ENCODE measurements at regions not wholly inside any gene's neighbourhood (a gene's known extent, or its start where the extent isn't known, plus 50 kb on each side); places are given as distances from the start of the nearest gene placed in this dataset.
"Not testable (repeated sequence)": the region's sequence is repeated elsewhere in the genome, so short reads cannot be mapped to it uniquely, and the experiment has no call there.

DNA sequence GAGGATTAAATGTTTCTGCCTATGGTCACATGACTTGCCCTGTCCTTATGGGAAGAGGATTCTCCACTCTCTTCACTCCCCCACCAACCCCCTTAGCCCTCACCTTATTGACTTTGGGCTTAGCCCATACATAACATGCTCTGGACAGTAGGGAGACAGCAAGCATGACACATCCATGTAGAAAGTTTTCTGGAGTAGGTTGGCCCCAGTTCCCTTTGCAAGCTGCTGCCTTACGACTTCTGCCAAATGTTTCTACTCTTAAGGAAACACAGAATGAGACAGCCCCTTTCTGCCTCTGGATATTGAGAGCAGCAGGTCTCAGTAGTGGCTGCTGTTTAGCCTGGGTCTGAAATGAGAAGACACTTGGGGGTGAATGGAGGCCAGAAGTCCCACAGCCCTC, 282.2 kb downstream of the MAP2K6 start:
- Histone ChIP-seq H3K27me3 (ENCODE audit: control insufficient read depth in 3 of 3, insufficient read depth in 3 of 3, low read length in 3 of 3) (no peaks in the 10 kb centered on the region), H3K9me3 (ENCODE audit: control insufficient read depth in 3 of 3, low read length in 3 of 3) (no peaks in the 10 kb centered on the region), H3K4me1 (ENCODE audit: control insufficient read depth in 3 of 3, insufficient read depth in 3 of 3, low read length in 3 of 3) (peaks cover 0 to 5% (median 3%) of the 10 kb centered on the region in 3 donors), H3K4me3 (ENCODE audit: low read length in 3 of 3) (no peak overlapping the region), H3K27ac (ENCODE audit: low read depth, low read length) (no peak overlapping the region), H3K36me3 (ENCODE audit: control insufficient read depth in 3 of 3, insufficient read depth in 3 of 3, low read length in 3 of 3) (no peaks in the 10 kb centered on the region), H3K9ac (ENCODE audit: low read depth in 1 of 3, low read length in 3 of 3) (no peak overlapping the region)

- not testable (repeated sequence) for H3K27me3 ChIP-seq (ENCODE audit: control insufficient read depth in 3 of 3, insufficient read depth in 3 of 3, low read length in 3 of 3)
Observed at GRCh38 chr17:69698352-69698751, 283.9 kb downstream of the MAP2K6 start.

DNA sequence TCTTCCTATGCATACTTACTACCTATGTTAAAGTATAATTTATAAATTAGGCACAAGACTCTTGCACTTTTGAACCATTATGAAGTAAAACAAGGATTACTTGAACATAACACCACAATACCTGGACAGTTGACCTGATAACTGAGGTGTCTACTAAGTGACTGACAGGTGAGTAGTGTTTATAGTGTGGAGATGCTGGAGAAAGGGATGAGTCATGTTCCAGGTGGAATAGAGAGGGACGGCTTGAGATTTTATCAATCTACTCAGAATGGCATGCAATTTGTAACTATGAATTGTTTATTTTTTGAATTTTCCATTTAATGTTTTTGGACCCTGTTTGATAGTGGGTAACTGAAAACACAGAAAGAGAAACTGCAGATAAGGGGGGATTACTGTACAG, 287.6 kb downstream of the MAP2K6 start:
- Histone ChIP-seq H3K36me3 (ENCODE audit: control insufficient read depth in 3 of 3, insufficient read depth in 3 of 3, low read length in 3 of 3) (no peaks in the 10 kb centered on the region), H3K4me3 (ENCODE audit: low read length in 3 of 3) (no peak overlapping the region), H3K4me1 (ENCODE audit: control insufficient read depth in 3 of 3, insufficient read depth in 3 of 3, low read length in 3 of 3) (no peaks in the 10 kb centered on the region), H3K9ac (ENCODE audit: low read depth in 1 of 3, low read length in 3 of 3) (no peak overlapping the region), H3K27me3 (ENCODE audit: control insufficient read depth in 3 of 3, insufficient read depth in 3 of 3, low read length in 3 of 3) (no peaks in the 10 kb centered on the region), H3K27ac (ENCODE audit: low read depth, low read length) (no peak overlapping the region), H3K9me3 (ENCODE audit: control insufficient read depth in 3 of 3, low read length in 3 of 3) (no peaks in the 10 kb centered on the region)

More at GRCh38 chr17:69698352-69698751, 283.9 kb downstream of the MAP2K6 start:
- H3K4me1 ChIP-seq (ENCODE audit: control insufficient read depth in 3 of 3, insufficient read depth in 3 of 3, low read length in 3 of 3); H3K27ac ChIP-seq (ENCODE audit: low read depth, low read length); H3K4me3 ChIP-seq (ENCODE audit: low read length in 3 of 3); H3K9ac ChIP-seq (ENCODE audit: low read depth in 1 of 3, low read length in 3 of 3); H3K36me3 ChIP-seq (ENCODE audit: control insufficient read depth in 3 of 3, insufficient read depth in 3 of 3, low read length in 3 of 3); H3K9me3 ChIP-seq (ENCODE audit: control insufficient read depth in 3 of 3, low read length in 3 of 3): not testable (repeated sequence)

- Histone ChIP-seq H3K27me3 (ENCODE audit: control insufficient read depth in 3 of 3, insufficient read depth in 3 of 3, low read length in 3 of 3) (no peaks in the 10 kb centered on the region), H3K27ac (ENCODE audit: low read depth, low read length) (no peak overlapping the region), H3K36me3 (ENCODE audit: control insufficient read depth in 3 of 3, insufficient read depth in 3 of 3, low read length in 3 of 3) (no peaks in the 10 kb centered on the region), H3K9ac (ENCODE audit: low read depth in 1 of 3, low read length in 3 of 3) (no peak overlapping the region), H3K9me3 (ENCODE audit: control insufficient read depth in 3 of 3, low read length in 3 of 3) (no peaks in the 10 kb centered on the region), H3K4me1 (ENCODE audit: control insufficient read depth in 3 of 3, insufficient read depth in 3 of 3, low read length in 3 of 3) (no peaks in the 10 kb centered on the region), H3K4me3 (ENCODE audit: low read length in 3 of 3) (no peak overlapping the region)
Observed at GRCh38 chr17:69703751-69704150, 289.3 kb downstream of the MAP2K6 start.

DNA sequence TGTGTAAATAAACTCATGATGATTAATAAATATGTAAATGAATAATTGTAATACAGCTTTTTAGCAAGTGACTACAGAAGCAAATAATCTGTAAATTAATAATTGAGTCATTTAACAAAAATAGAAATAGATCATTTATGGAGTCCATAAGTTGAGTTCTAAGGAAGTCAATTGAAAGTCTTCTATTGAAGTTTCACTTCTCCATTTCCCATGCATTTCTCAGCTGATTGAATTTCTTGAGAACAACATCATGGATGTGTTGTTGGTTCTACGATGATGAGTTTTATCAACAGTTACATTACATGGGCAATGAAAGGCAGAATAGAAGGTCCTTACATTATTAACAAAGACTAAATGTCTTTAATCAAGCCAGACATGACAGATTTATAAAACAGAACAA, 290.4 kb downstream of the MAP2K6 start:
- no peaks in the 10 kb centered on the region for H3K27me3 ChIP-seq (ENCODE audit: control insufficient read depth in 3 of 3, insufficient read depth in 3 of 3, low read length in 3 of 3)
- H3K4me1 ChIP-seq (ENCODE audit: control insufficient read depth in 3 of 3, insufficient read depth in 3 of 3, low read length in 3 of 3), result no peaks in the 10 kb centered on the region
- H3K9me3 ChIP-seq (ENCODE audit: control insufficient read depth in 3 of 3, low read length in 3 of 3), result no peaks in the 10 kb centered on the region
- no peak overlapping the region for H3K9ac ChIP-seq (ENCODE audit: low read depth in 1 of 3, low read length in 3 of 3)
- no peak overlapping the region for H3K27ac ChIP-seq (ENCODE audit: low read depth, low read length)
- H3K36me3 ChIP-seq (ENCODE audit: control insufficient read depth in 3 of 3, insufficient read depth in 3 of 3, low read length in 3 of 3), result no peaks in the 10 kb centered on the region
- H3K4me3 ChIP-seq (ENCODE audit: low read length in 3 of 3), result no peak overlapping the region

- H3K4me1 ChIP-seq (ENCODE audit: control insufficient read depth in 3 of 3, insufficient read depth in 3 of 3, low read length in 3 of 3), result no peaks in the 10 kb centered on the region
- H3K27me3 ChIP-seq (ENCODE audit: control insufficient read depth in 3 of 3, insufficient read depth in 3 of 3, low read length in 3 of 3), result no peaks in the 10 kb centered on the region
- H3K36me3 ChIP-seq (ENCODE audit: control insufficient read depth in 3 of 3, insufficient read depth in 3 of 3, low read length in 3 of 3), result no peaks in the 10 kb centered on the region
- no peaks in the 10 kb centered on the region for H3K9me3 ChIP-seq (ENCODE audit: control insufficient read depth in 3 of 3, low read length in 3 of 3)
- no peak overlapping the region for H3K27ac ChIP-seq (ENCODE audit: low read depth, low read length)
- H3K4me3 ChIP-seq (ENCODE audit: low read length in 3 of 3), result no peak overlapping the region
- H3K9ac ChIP-seq (ENCODE audit: low read depth in 1 of 3, low read length in 3 of 3), result no peak overlapping the region
Observed at GRCh38 chr17:69706127-69706526, 291.6 kb downstream of the MAP2K6 start.

DNA sequence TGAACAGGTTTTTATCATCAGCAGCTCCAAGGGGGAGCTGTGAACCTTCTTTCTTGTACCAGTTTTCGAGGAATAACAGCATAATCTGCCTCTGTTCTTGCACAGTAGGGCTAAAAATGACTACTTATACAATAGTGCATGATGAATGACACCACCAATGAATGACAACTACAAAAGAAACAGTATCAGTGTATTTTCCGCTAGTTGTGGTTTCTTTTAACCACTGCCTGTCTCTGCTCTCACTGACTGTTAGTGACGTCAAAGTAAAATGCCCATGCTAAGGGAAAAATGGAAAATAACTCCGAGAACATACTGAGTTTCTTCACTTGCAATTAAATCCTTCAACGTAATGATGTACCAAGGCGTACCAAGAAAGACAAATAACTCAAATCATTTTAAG, 294.9 kb downstream of the MAP2K6 start:
- H3K36me3 ChIP-seq (ENCODE audit: control insufficient read depth in 3 of 3, insufficient read depth in 3 of 3, low read length in 3 of 3), result no peaks in the 10 kb centered on the region
- H3K9ac ChIP-seq (ENCODE audit: low read depth in 1 of 3, low read length in 3 of 3), result no peak overlapping the region
- H3K4me1 ChIP-seq (ENCODE audit: control insufficient read depth in 3 of 3, insufficient read depth in 3 of 3, low read length in 3 of 3), result peaks cover 0 to 7% (median 0%) of the 10 kb centered on the region in 3 donors
- H3K27ac ChIP-seq (ENCODE audit: low read depth, low read length), result no peak overlapping the region
- H3K4me3 ChIP-seq (ENCODE audit: low read length in 3 of 3), result no peak overlapping the region
- no peaks in the 10 kb centered on the region for H3K27me3 ChIP-seq (ENCODE audit: control insufficient read depth in 3 of 3, insufficient read depth in 3 of 3, low read length in 3 of 3)
- H3K9me3 ChIP-seq (ENCODE audit: control insufficient read depth in 3 of 3, low read length in 3 of 3), result no peaks in the 10 kb centered on the region

DNA sequence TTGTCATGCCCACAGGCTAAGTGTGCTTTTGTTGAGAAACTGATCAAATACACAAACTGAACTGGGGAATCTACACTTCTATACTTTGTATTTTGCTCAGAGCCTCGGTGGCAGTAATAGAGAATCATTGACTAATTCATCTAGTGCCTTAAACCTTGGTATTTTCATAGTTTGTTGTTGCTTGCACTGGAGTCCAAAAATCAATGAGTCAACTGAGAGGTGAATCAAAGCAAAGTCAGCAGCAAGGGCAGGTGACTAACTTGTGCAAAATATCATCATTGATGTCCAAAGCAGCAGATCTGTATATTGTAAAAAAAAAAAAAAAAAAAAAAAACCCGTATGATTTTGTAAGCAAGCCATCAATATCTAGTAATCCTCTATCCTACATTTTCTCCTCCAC, 296.4 kb downstream of the MAP2K6 start:
- Histone ChIP-seq H3K4me3 (ENCODE audit: low read length in 3 of 3) (no peak overlapping the region), H3K9ac (ENCODE audit: low read depth in 1 of 3, low read length in 3 of 3) (no peak overlapping the region), H3K9me3 (ENCODE audit: control insufficient read depth in 3 of 3, low read length in 3 of 3) (no peaks in the 10 kb centered on the region), H3K27me3 (ENCODE audit: control insufficient read depth in 3 of 3, insufficient read depth in 3 of 3, low read length in 3 of 3) (no peaks in the 10 kb centered on the region), H3K27ac (ENCODE audit: low read depth, low read length) (no peak overlapping the region), H3K4me1 (ENCODE audit: control insufficient read depth in 3 of 3, insufficient read depth in 3 of 3, low read length in 3 of 3) (peaks cover 0 to 7% (median 6%) of the 10 kb centered on the region in 3 donors), H3K36me3 (ENCODE audit: control insufficient read depth in 3 of 3, insufficient read depth in 3 of 3, low read length in 3 of 3) (no peaks in the 10 kb centered on the region)

GRCh38 chr17:69711541-69711940, 297.0 kb downstream of the MAP2K6 start:
- H3K27me3 ChIP-seq (ENCODE audit: control insufficient read depth in 3 of 3, insufficient read depth in 3 of 3, low read length in 3 of 3), result no peaks in the 10 kb centered on the region
- peaks cover 0 to 7% (median 7%) of the 10 kb centered on the region in 3 donors for H3K4me1 ChIP-seq (ENCODE audit: control insufficient read depth in 3 of 3, insufficient read depth in 3 of 3, low read length in 3 of 3)
- H3K4me3 ChIP-seq (ENCODE audit: low read length in 3 of 3), result no peak overlapping the region
- H3K9ac ChIP-seq (ENCODE audit: low read depth in 1 of 3, low read length in 3 of 3), result no peak overlapping the region
- no peaks in the 10 kb centered on the region for H3K9me3 ChIP-seq (ENCODE audit: control insufficient read depth in 3 of 3, low read length in 3 of 3)
- no peaks in the 10 kb centered on the region for H3K36me3 ChIP-seq (ENCODE audit: control insufficient read depth in 3 of 3, insufficient read depth in 3 of 3, low read length in 3 of 3)
- no peak overlapping the region for H3K27ac ChIP-seq (ENCODE audit: low read depth, low read length)

DNA sequence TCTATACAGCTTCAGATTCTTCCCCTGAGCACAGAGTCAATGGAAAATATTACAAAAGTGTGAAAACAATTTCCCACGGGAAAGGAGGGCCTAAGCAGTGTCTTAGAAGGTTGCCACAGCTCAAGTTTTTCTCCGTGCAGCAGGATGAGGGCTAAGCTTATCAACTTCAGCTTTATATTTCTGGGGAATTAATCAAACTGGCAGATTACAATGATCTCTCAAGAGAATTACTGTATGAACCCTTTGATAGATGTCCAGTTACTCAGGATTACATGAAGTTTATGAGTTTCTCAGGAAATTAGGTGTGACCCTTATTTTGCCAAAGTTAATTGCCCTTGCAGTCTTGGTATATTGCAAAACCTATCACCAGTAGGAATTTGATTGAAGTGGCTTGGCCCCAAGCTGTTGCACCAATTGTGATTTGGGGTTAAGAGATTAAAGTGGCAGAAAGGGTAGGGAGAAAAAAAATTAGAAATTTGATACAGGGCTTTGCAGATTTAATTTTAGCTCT, 298.4 kb downstream of the MAP2K6 start:
- H3K9ac ChIP-seq (ENCODE audit: low read depth in 1 of 3, low read length in 3 of 3), result no peak overlapping the region
- peaks cover 0 to 10% (median 7%) of the 10 kb centered on the region in 3 donors for H3K4me1 ChIP-seq (ENCODE audit: control insufficient read depth in 3 of 3, insufficient read depth in 3 of 3, low read length in 3 of 3)
- H3K9me3 ChIP-seq (ENCODE audit: control insufficient read depth in 3 of 3, low read length in 3 of 3), result no peaks in the 10 kb centered on the region
- H3K27me3 ChIP-seq (ENCODE audit: control insufficient read depth in 3 of 3, insufficient read depth in 3 of 3, low read length in 3 of 3), result no peaks in the 10 kb centered on the region
- no peak overlapping the region for H3K27ac ChIP-seq (ENCODE audit: low read depth, low read length)
- H3K36me3 ChIP-seq (ENCODE audit: control insufficient read depth in 3 of 3, insufficient read depth in 3 of 3, low read length in 3 of 3), result no peaks in the 10 kb centered on the region
- no peak overlapping the region for H3K4me3 ChIP-seq (ENCODE audit: low read length in 3 of 3)

DNA sequence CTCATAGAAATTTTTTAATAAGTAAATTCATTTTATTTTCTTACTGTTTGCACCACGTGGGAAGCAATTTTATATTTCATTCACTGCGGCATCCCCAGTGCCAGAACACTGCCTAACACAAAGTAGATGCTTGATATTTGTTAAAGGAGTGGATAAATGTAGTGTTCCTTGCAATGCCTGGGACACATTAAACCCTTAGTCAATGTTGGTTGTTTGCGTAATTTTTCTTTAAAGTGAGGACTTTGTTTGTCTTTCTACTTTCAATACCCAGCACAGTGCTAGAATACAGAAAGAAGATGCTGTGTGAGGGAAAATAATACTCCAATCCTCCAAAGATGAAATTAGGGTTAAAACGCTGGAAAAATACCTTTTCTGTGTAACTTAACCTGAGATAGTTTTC, 299.3 kb downstream of the MAP2K6 start:
- H3K27me3 ChIP-seq (ENCODE audit: control insufficient read depth in 3 of 3, insufficient read depth in 3 of 3, low read length in 3 of 3), result no peaks in the 10 kb centered on the region
- H3K4me1 ChIP-seq (ENCODE audit: control insufficient read depth in 3 of 3, insufficient read depth in 3 of 3, low read length in 3 of 3), result peaks cover 0 to 10% (median 7%) of the 10 kb centered on the region in 3 donors
- H3K36me3 ChIP-seq (ENCODE audit: control insufficient read depth in 3 of 3, insufficient read depth in 3 of 3, low read length in 3 of 3), result no peaks in the 10 kb centered on the region
- no peaks in the 10 kb centered on the region for H3K9me3 ChIP-seq (ENCODE audit: control insufficient read depth in 3 of 3, low read length in 3 of 3)
- H3K9ac ChIP-seq (ENCODE audit: low read depth in 1 of 3, low read length in 3 of 3), result no peak overlapping the region
- no peak overlapping the region for H3K4me3 ChIP-seq (ENCODE audit: low read length in 3 of 3)
- H3K27ac ChIP-seq (ENCODE audit: low read depth, low read length), result no peak overlapping the region

Data from skeletal muscle tissue (tissue), 3 donors.